HG02588 (cell line): ENCODE measurements at regions not wholly inside any gene's neighbourhood (a gene's known extent, or its start where the extent isn't known, plus 50 kb on each side); places are given as distances from the start of the nearest gene placed in this dataset.

Source experiments
- ATAC-seq: cut with Tn5 transposase; IDR thresholded peaks from one replicate; pipeline ENCODE4 v1.9.1; 2021; ENCODE audit warnings: mild to moderate bottlenecking, moderate library complexity; ENCODE audit not compliant: unreplicated experiment

GRCh38 chr3:158961911-158962310, 160.1 kb downstream of the MFSD1 start:
- ATAC-seq, result no peak

- ATAC-seq, result no peak
Observed at GRCh38 chr3:158970006-158970405, 168.2 kb downstream of the MFSD1 start.

- no peak for ATAC-seq
Observed at GRCh38 chr3:158974904-158975303, 173.1 kb downstream of the MFSD1 start.

- ATAC-seq, result no peak
Observed at GRCh38 chr3:158976966-158977365, 175.1 kb downstream of the MFSD1 start.

GRCh38 chr3:158977497-158977896, 175.6 kb downstream of the MFSD1 start:
- ATAC-seq, result no peak

GRCh38 chr3:158983216-158984099, 181.6 kb downstream of the MFSD1 start:
- ATAC-seq, result no peak

GRCh38 chr3:158991146-158991705, 189.4 kb downstream of the MFSD1 start:
- ATAC-seq, result no peak

- no peak for ATAC-seq
Observed at GRCh38 chr3:158992463-158992862, 190.6 kb downstream of the MFSD1 start.

GRCh38 chr3:158994386-158994785, 192.5 kb downstream of the MFSD1 start:
- no peak for ATAC-seq

- no peak for ATAC-seq
Observed at GRCh38 chr3:159001711-159002110, 199.9 kb downstream of the MFSD1 start.

- ATAC-seq, result no peak
Observed at GRCh38 chr3:159005137-159005536, 203.3 kb downstream of the MFSD1 start.

- ATAC-seq, result no peak
Observed at GRCh38 chr3:159007331-159007730, 205.5 kb downstream of the MFSD1 start.

GRCh38 chr3:159008401-159008800, 206.5 kb downstream of the MFSD1 start:
- no peak for ATAC-seq

- no peak for ATAC-seq
Observed at GRCh38 chr3:159018341-159018740, 216.5 kb downstream of the MFSD1 start.

GRCh38 chr3:159025733-159026132, 223.9 kb downstream of the MFSD1 start:
- ATAC-seq, result no peak

GRCh38 chr3:159026510-159026909, 224.7 kb downstream of the MFSD1 start:
- no peak for ATAC-seq

- no peak for ATAC-seq
Observed at GRCh38 chr3:159028706-159029105, 226.9 kb downstream of the MFSD1 start.

- peak; percentile 76 for ATAC-seq
Observed at GRCh38 chr3:159029306-159030026, 227.6 kb downstream of the MFSD1 start.

- no peak for ATAC-seq
Observed at GRCh38 chr3:159030138-159030670, 228.3 kb downstream of the MFSD1 start.

GRCh38 chr3:159030886-159031679, 229.2 kb downstream of the MFSD1 start:
- ATAC-seq, result no peak

- ATAC-seq, result no peak
Observed at GRCh38 chr3:159032311-159032710, 230.5 kb downstream of the MFSD1 start.
